ENCODE measurements at regions not wholly inside any gene's neighbourhood (a gene's known extent, or its start where the extent isn't known, plus 50 kb on each side); places are given as distances from the start of the nearest gene placed in this dataset.

GRCh38 chr2:209230560-209230959 is 193.3 kb upstream of the MAP2 start:
- TF ChIP-seq, protein P1, sequence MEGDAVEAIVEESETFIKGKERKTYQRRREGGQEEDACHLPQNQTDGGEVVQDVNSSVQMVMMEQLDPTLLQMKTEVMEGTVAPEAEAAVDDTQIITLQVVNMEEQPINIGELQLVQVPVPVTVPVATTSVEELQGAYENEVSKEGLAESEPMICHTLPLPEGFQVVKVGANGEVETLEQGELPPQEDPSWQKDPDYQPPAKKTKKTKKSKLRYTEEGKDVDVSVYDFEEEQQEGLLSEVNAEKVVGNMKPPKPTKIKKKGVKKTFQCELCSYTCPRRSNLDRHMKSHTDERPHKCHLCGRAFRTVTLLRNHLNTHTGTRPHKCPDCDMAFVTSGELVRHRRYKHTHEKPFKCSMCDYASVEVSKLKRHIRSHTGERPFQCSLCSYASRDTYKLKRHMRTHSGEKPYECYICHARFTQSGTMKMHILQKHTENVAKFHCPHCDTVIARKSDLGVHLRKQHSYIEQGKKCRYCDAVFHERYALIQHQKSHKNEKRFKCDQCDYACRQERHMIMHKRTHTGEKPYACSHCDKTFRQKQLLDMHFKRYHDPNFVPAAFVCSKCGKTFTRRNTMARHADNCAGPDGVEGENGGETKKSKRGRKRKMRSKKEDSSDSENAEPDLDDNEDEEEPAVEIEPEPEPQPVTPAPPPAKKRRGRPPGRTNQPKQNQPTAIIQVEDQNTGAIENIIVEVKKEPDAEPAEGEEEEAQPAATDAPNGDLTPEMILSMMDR (conservative IDR thresholded peaks at IDR 0.05; ENCODE audit: low read depth, low read length), result no peak
- TF ChIP-seq EZH2 (IDR thresholded peaks at IDR 0.05; ENCODE audit: borderline replicate concordance, low read depth, low read length, poor library complexity, severe bottlenecking), result no peak

Data from A673 (cell line).